ENCODE measurements at regions not wholly inside any gene's neighbourhood (a gene's known extent, or its start where the extent isn't known, plus 50 kb on each side); places are given as distances from the start of the nearest gene placed in this dataset.

DNA sequence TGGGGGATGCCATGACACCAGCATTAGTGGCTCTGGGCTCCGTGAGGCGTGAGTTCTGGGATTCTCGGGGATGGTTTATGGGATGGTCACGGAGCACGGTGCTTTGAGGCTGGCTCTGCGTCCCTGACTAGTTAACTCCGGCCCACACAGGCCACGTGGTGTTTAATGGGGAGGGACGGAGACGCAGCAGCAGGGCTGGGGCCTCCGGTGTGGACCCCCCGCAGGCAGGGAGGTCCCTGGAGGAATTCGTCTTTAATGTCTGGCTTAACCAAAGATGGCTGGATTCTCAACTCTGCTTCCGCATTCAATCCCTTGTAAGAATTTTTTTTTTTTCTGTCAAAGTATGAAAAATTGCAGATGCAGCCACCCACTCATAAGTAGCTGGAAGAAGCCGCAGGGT is 86.4 kb upstream of the RFLNA start:
- ChIA-PET POLR2A (no interaction called here), CTCF (no interaction called here)
- TF ChIP-seq, protein P1, sequence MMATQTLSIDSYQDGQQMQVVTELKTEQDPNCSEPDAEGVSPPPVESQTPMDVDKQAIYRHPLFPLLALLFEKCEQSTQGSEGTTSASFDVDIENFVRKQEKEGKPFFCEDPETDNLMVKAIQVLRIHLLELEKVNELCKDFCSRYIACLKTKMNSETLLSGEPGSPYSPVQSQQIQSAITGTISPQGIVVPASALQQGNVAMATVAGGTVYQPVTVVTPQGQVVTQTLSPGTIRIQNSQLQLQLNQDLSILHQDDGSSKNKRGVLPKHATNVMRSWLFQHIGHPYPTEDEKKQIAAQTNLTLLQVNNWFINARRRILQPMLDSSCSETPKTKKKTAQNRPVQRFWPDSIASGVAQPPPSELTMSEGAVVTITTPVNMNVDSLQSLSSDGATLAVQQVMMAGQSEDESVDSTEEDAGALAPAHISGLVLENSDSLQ (IDR thresholded peaks at IDR 0.05), result no peak
- TF ChIP-seq TARDBP (IDR thresholded peaks at IDR 0.05), result no peak
- TF ChIP-seq LEF1 (IDR thresholded peaks at IDR 0.05; ENCODE audit: borderline replicate concordance), result no peak
- no peak for TF ChIP-seq ARNT (IDR thresholded peaks at IDR 0.05)
- TF ChIP-seq SP1 (IDR thresholded peaks at IDR 0.05), result no peak
- no peak for TF ChIP-seq SUZ12 (IDR thresholded peaks at IDR 0.05)
- no peak for TF ChIP-seq FOXA1 (IDR thresholded peaks at IDR 0.05)
- no peak for TF ChIP-seq HDGF (IDR thresholded peaks at IDR 0.05; ENCODE audit: borderline replicate concordance)
- TF ChIP-seq BHLHE40 (IDR thresholded peaks at IDR 0.05; ENCODE audit: borderline replicate concordance), result no peak
- TF ChIP-seq L3MBTL2 (conservative IDR thresholded peaks at IDR 0.05), result no peak
- TF ChIP-seq CTBP1 (IDR thresholded peaks at IDR 0.05; ENCODE audit: borderline replicate concordance), result no peak
- TF ChIP-seq ZNF384 (IDR thresholded peaks at IDR 0.05), result no peak
- TF ChIP-seq FOXM1 (IDR thresholded peaks at IDR 0.05; ENCODE audit: borderline replicate concordance), result no peak
- TF ChIP-seq ELF4 (IDR thresholded peaks at IDR 0.05), result no peak
- TF ChIP-seq NFRKB (IDR thresholded peaks at IDR 0.05), result no peak
- TF ChIP-seq FOXK2 (IDR thresholded peaks at IDR 0.05), result no peak
- no peak for DNase-seq (ENCODE audit: extremely low spot score)

DNA sequence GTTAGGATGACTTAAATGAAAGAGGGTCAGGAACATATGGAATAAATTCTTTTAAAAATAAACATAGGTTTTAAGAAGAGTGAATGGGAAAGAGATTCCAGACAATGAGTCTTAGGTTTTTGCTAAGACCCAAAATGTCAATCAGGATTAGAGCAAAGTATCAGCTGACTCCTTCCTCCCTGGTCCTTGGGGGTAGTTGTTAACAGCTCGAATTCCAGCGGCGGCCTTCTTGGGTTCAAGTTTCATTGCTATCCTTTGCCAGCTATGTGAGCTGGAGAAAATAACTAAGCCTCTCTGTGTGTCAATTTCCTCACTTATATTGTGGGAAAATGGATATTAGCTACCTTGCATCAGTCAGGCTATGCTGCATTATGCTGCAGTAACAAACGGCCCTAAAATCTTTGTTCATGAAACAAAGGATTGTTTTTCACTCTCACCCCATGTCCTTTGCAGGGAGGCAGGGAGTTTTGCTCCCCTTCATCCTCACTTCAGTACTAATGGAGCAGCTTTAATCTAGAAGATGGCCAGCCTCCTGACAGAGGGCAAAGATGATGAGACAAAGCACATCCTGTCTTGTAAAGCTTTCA is 83.8 kb upstream of the RFLNA start:
- CTCF ChIA-PET, result no interaction called here
- TF ChIP-seq ARNT (IDR thresholded peaks at IDR 0.05), result no peak
- no peak for TF ChIP-seq CTBP1 (IDR thresholded peaks at IDR 0.05; ENCODE audit: borderline replicate concordance)
- TF ChIP-seq NFRKB (IDR thresholded peaks at IDR 0.05), result no peak
- no peak for TF ChIP-seq SUZ12 (IDR thresholded peaks at IDR 0.05)
- no peak for TF ChIP-seq ELF4 (IDR thresholded peaks at IDR 0.05)
- no peak for TF ChIP-seq FOXA1 (IDR thresholded peaks at IDR 0.05)
- TF ChIP-seq BHLHE40 (IDR thresholded peaks at IDR 0.05; ENCODE audit: borderline replicate concordance), result no peak
- TF ChIP-seq FOXM1 (IDR thresholded peaks at IDR 0.05; ENCODE audit: borderline replicate concordance), result no peak
- TF ChIP-seq LEF1 (IDR thresholded peaks at IDR 0.05; ENCODE audit: borderline replicate concordance), result no peak
- no peak for TF ChIP-seq FOXK2 (IDR thresholded peaks at IDR 0.05)
- no peak for TF ChIP-seq L3MBTL2 (conservative IDR thresholded peaks at IDR 0.05)
- no peak for TF ChIP-seq SP1 (IDR thresholded peaks at IDR 0.05)
- TF ChIP-seq HDGF (IDR thresholded peaks at IDR 0.05; ENCODE audit: borderline replicate concordance), result no peak
- POLR2A ChIA-PET, result no interaction called here
- no peak for DNase-seq (ENCODE audit: extremely low spot score)

DNA sequence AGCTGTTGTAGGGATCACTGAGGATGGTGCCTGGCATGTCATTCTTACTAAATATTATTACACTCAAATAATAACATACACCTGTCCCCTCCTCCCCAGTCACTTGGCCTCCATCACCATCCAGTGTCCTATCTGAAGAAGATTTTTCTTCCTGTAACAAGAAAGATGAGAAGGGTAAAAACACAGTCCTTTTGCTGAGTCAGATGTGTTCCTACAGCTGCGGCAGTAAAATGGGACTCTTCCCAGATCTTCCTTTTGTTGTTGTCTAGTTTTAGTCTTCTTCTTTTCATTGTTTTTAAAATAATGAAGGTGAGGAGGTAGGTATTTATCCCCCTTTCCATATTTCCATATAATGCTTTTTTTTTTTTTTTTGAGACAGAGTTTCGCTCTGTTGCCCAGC is 83.1 kb upstream of the RFLNA start:
- no peak for DNase-seq (ENCODE audit: extremely low spot score)
- POLR2A ChIA-PET, result no interaction called here
- no peak for TF ChIP-seq SP1 (IDR thresholded peaks at IDR 0.05)
- no peak for TF ChIP-seq BHLHE40 (IDR thresholded peaks at IDR 0.05; ENCODE audit: borderline replicate concordance)
- no peak for TF ChIP-seq TARDBP (IDR thresholded peaks at IDR 0.05)
- no peak for TF ChIP-seq ZNF384 (IDR thresholded peaks at IDR 0.05)
- TF ChIP-seq SUZ12 (IDR thresholded peaks at IDR 0.05), result no peak
- TF ChIP-seq, protein P1 (IDR thresholded peaks at IDR 0.05), result no peak
- TF ChIP-seq NFRKB (IDR thresholded peaks at IDR 0.05), result no peak
- TF ChIP-seq HDGF (IDR thresholded peaks at IDR 0.05; ENCODE audit: borderline replicate concordance), result no peak
- no peak for TF ChIP-seq LEF1 (IDR thresholded peaks at IDR 0.05; ENCODE audit: borderline replicate concordance)
- no peak for TF ChIP-seq CTBP1 (IDR thresholded peaks at IDR 0.05; ENCODE audit: borderline replicate concordance)
- no peak for TF ChIP-seq L3MBTL2 (conservative IDR thresholded peaks at IDR 0.05)
- TF ChIP-seq ELF4 (IDR thresholded peaks at IDR 0.05), result no peak
- TF ChIP-seq FOXM1 (IDR thresholded peaks at IDR 0.05; ENCODE audit: borderline replicate concordance), result no peak
- no peak for TF ChIP-seq ARNT (IDR thresholded peaks at IDR 0.05)
- TF ChIP-seq FOXK2 (IDR thresholded peaks at IDR 0.05), result no peak
- TF ChIP-seq FOXA1 (IDR thresholded peaks at IDR 0.05), result no peak
- CTCF ChIA-PET, result no interaction called here

DNA sequence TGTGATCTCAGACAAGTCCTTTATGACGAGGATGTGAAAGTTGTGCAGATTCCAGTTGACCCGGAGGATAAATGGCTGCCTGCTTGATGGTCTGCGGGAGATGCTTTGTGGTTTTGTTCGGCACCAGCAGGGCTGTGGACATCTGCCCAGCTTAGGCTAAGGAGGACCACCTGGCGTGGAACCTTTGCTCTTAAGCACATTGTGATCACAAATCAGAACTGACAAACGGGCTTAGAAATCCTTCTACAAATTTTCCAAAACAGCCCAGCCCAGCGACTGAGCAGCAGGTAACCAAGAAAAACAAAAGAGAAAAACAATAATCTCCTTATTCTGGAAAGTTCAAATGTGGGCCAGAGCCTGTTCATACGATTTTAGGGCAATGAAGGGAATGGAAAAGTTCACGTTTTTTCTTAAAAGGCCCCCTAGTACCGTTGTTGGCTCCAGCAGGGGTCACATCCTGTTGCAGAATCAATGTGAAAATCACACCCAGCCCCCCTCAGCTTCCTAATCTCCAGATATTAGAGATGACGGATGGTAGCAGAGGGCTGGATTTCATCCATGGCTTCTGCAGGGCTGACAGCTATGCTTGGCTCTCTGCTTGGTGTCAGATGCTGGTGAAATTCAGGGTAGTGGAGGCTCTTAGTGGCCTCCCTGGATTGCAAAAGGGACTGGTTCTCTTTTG is 81.1 kb upstream of the RFLNA start:
- no peak for DNase-seq (ENCODE audit: extremely low spot score)
- TF ChIP-seq FOXA1 (IDR thresholded peaks at IDR 0.05) (no peak), LEF1 (IDR thresholded peaks at IDR 0.05; ENCODE audit: borderline replicate concordance) (no peak), SP1 (IDR thresholded peaks at IDR 0.05) (no peak), L3MBTL2 (conservative IDR thresholded peaks at IDR 0.05) (no peak), FOXM1 (IDR thresholded peaks at IDR 0.05; ENCODE audit: borderline replicate concordance) (no peak), ZNF384 (IDR thresholded peaks at IDR 0.05) (no peak), NFRKB (IDR thresholded peaks at IDR 0.05) (no peak), SUZ12 (IDR thresholded peaks at IDR 0.05) (no peak), HDGF (IDR thresholded peaks at IDR 0.05; ENCODE audit: borderline replicate concordance) (no peak), FOXK2 (IDR thresholded peaks at IDR 0.05) (no peak)
- TF ChIP-seq, protein P1 (IDR thresholded peaks at IDR 0.05), result no peak
- CTCF ChIA-PET, result no interaction called here
- POLR2A ChIA-PET, result no interaction called here

DNA sequence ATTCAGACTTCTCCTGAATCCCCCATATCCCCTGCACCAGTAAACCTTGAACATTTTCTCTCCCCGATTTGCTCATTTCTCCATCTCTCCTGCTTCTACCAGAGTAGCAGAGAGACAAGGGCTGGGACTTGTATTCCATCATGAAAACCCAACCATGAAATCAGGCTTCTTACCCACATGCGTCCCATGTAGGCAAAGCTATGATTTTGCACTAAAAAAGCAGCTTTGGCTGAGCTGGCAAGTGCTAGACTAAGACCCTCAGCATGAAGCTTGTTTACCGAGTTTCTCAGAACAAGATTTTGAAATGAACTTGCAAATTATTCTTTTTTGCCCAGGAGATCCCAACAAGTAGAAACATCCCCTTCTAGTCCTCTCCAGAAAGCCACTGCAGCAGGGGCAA is 80.3 kb upstream of the RFLNA start:
- TF ChIP-seq, protein P1 (IDR thresholded peaks at IDR 0.05), result no peak
- TF ChIP-seq BHLHE40 (IDR thresholded peaks at IDR 0.05; ENCODE audit: borderline replicate concordance), result no peak
- ChIA-PET POLR2A (no interaction called here), CTCF (no interaction called here)
- no peak for DNase-seq (ENCODE audit: extremely low spot score)

Measured in HEK293T (cell line).